PFSK-1 (cell line): ENCODE measurements at regions not wholly inside any gene's neighbourhood (a gene's known extent, or its start where the extent isn't known, plus 50 kb on each side); places are given as distances from the start of the nearest gene placed in this dataset.

Source experiments
- POLR2AphosphoS5 ChIP-seq: IDR thresholded peaks from 2 replicates; pipeline ENCODE4 v1.6.1; 2012; ENCODE audit warnings: low read depth, mild to moderate bottlenecking, control low read depth, low read length, moderate library complexity
- REST ChIP-seq, 2 experiments: IDR thresholded peaks; 2 replicates each; pipeline versions ENCODE4 v1.6.1 to v1.8.0; 2011 to 2012; ENCODE audit warnings: low read depth in 2 of 2, low read length in 2 of 2, control low read depth in 1 of 2, inconsistent platforms in 1 of 2, mild to moderate bottlenecking in 1 of 2, moderate library complexity in 1 of 2; ENCODE audit not compliant: insufficient read depth in 1 of 2

DNA sequence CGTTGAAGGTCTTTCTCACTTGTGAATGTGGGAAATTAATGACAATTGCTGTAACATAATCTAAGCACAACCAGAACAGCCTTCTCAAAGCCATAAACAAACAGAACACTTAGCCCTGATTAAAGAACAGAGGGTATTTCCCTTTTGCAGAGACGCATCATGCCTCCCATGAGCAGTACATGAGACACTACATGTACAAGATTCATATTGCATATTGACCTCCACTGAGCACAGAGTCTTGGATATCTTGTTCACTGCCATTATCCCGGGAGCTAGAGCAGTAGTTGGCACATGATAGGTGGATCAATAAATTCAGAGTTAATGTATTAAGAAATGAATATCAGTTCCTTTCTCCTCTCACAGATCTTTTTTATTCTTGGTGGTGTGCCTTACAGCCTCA lies 1194.3 kb upstream of the TENM4 start:
- TF ChIP-seq POLR2AphosphoS5, result no peak
- TF ChIP-seq REST (IDR thresholded peaks at IDR 0.05; ENCODE audit: insufficient read depth in 1 of 2, low read depth in 2 of 2, low read length in 2 of 2), result no peak
